Transverse colon (tissue), 4 donors: ENCODE measurements at regions not wholly inside any gene's neighbourhood (a gene's known extent, or its start where the extent isn't known, plus 50 kb on each side); places are given as distances from the start of the nearest gene placed in this dataset.

Experiments
- CTCF ChIP-seq, 5 experiments: fragments of 200-600 bp in 3 of 5; fragments of 450-650 bp in 2 of 5; sonication (generic) in 3 of 5; IDR thresholded peaks; 1 replicate in 2 of 5; 2 replicates in 3 of 5; pipeline ENCODE4 v1.5.1; 2016 to 2017; ENCODE audit warnings: antibody characterized with exemption in 5 of 5, inconsistent platforms in 3 of 5, mild to moderate bottlenecking in 2 of 5, moderate library complexity in 1 of 5
- EP300 ChIP-seq: sonication (generic); formaldehyde crosslinking; IDR thresholded peaks from one replicate; pipeline ENCODE4 v1.6.1; 2017; ENCODE audit warnings: antibody characterized with exemption, low read depth
- POLR2A ChIP-seq: fragments of 450-650 bp; IDR thresholded peaks from one replicate; pipeline ENCODE4 v1.6.1; 2016; ENCODE audit warnings: antibody characterized with exemption, mild to moderate bottlenecking, moderate library complexity
- POLR2AphosphoS5 ChIP-seq, 3 donors: sonication (generic); formaldehyde crosslinking; IDR thresholded peaks; one replicate each; pipeline ENCODE4 v1.6.1; 2016; ENCODE audit warnings: antibody characterized with exemption in 3 of 3

DNA sequence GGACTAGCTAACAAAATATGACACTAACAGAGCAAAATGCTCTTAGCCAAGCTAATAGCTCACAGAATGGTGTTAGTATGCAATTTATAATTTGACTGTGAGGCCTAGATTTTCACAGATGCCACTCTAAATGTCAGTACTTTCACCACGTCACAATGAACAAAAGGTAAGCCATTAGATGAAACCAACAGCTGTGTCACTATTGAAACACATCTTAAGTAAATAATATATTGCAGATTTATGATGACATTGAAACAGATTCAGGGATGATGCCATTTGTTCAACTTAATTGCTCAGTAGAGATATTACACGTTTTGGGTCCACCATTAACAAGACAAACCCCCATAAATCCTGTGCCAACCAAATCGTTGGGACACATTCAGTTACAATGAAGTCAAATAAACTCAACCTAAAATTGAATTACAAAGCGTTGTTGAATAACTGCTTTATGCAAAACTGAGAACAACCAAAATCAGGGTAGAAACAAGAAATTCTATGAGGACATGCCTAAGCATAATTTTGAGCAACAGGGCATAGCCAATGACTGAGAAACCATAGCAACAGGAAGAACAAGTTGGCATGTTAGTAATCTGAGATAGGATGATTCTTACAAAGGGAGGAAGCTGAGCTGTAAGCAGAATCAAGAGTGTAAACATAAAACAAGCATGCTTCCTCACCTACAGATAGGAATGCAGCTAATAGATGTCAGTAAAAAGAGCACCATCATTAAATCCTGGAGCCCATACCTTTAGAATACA, 85.6 kb upstream of the KHDRBS2 start:
- no peak for TF ChIP-seq CTCF (IDR thresholded peaks at IDR 0.05)
- no peak for TF ChIP-seq POLR2A
- TF ChIP-seq EP300: no peak
- TF ChIP-seq POLR2AphosphoS5 (IDR thresholded peaks at IDR 0.05): no peak
